NCI-H526 treated with DMSO at 0.1 percent for 48 hours (cell line): ENCODE measurements at regions not wholly inside any gene's neighbourhood (a gene's known extent, or its start where the extent isn't known, plus 50 kb on each side); places are given as distances from the start of the nearest gene placed in this dataset.
"Not testable (repeated sequence)": the region's sequence is repeated elsewhere in the genome, so short reads cannot be mapped to it uniquely, and the experiment has no call there.

ENCODE experiments used
- DNase-seq: peaks from one replicate; lab custom pipeline; 2025; lab: John Stamatoyannopoulos, UW

- no peak for DNase-seq
These were observed 68.0 kb downstream of the LUZP4 start for GRCh38 chrX:115357326-115358120.

DNA sequence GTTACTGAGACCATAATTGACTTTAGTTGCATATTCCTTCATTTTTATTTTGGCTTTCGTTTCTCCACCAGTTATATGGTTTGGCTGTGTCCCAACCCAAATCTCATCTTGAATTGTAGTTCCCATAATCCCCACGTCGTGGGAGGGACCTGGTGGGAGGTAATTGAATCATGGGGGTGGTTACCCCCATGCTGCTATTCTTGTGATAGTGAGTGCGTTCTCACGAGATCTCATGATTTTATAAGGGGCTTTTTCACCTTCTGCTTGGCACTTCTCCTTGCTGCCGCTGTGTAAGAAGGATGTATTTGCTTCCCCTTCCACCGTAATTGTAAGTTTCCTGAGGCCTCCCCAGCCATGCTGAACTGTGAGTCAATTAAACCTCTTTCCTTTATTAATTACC lies 70.0 kb downstream of the LUZP4 start:
- not testable (repeated sequence) for DNase-seq

DNA sequence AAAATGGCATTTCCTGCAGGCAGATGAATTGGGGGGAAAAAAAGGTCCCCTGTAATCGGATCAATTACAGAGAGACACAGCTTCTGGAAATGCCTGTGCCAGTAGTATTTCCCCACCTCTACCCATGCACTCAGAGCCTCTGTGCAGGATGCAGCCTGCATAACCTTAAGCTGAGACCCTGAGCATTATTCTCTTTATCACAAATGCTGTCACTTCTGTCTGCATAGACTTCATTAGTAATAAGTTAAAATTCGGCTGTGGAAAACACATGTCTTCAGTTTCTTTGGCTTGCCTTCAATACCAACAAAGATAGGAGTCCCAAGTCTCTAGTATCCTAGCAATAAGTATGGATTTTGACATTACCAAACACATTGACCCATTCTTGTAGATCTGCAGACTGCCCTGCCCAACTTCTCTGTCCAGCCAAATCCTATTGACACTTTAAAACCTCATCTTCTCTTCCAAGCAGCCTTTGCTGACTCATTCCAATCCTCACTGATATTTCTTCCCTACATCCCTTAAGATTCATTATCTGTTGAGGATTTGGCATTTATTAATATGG lies 70.8 kb downstream of the LUZP4 start:
- DNase-seq, result no peak

DNA sequence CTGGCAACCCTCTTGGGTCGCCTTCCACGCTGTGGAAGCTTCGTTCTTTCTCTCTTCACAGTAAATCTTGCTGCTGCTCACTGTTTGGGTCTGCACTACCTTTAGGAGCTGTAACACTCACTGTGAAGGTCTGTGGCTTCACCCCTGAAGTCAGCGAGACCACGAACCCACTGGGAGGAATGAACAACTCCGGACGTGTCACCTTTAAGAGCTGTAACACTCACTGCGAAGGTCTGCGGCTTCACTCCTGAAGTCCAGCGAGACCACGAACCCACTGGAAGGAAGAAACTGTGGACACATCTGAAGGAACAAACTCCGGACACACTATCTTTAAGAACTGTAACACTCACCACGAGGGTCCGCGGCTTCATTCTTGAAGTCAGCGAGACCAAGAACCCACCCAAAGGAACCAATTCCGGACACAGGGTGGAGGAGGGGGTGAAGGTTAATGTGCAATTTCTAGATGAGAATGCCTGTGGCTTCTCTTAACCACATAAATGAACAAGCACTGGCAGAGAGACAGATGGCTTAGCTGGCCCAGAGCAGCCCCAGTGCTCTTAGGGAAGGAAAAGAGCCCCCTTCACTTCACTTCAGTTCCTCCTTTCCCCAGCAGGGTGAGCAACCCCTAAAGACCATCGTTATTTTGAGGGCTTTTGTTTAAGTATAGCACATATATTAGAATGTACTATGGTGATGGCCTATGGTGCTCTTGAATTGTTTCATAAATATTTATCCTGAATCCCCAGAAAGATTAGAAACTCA lies 73.0 kb downstream of the LUZP4 start:
- DNase-seq, result no peak

GRCh38 chrX:115363372-115363771 lies 73.9 kb downstream of the LUZP4 start:
- DNase-seq, result no peak

DNA sequence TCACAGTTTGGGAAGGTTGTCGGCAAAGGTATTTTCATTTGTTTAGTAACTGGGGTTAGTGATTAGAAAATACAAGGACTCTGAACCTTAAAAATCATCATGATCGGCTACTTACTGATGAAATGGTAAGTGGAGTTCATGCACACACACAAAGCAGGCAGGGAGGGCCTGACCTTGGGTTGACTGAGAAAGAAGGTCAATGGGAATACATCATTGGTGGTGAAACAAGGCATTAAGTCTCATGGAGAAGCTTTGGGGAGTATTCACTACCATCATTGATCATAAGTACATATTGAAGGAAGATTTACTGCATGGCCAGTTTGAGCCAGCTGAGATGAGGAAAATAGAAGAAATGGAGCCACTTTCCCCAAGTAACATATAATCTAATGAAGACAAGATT lies 74.4 kb downstream of the LUZP4 start:
- DNase-seq, result no peak

DNA sequence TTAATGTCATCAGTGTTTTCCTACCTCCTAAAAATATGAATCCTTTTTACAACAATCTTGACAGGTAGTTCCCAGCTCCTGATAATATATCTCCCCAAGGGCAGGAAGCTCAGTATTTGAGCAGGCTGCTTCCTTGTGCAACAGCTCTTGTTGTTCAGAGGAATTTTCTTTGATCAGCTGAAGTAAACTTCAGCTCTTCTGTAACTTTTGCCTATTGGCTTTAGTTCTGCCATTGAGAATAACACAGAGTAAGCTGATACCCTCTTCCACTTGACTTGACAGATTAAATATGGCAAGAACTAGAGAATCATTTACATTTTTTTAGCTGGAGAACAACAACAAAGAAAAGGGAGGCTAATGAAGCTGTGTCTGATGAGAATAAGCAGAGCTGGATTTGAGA lies 75.2 kb downstream of the LUZP4 start:
- DNase-seq, result no peak

DNA sequence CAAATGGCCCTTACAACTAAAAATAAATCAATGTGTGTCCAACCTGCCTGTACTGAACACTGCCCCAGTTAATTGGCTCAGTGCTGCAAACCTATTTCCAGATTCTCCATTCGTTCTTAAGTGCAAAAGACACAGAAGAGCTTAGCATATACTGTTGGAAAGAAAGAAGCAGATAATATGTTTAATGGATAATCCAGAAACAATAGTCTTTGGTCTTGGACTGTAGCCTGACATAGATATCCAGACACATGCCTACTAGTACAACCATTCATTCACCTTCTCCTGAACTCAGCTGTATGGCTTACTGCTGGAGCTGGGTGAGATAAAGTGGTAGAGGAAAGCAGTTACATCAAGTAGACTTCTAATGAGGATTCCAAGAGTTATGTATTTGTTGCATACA lies 77.0 kb downstream of the LUZP4 start:
- no peak for DNase-seq

DNA sequence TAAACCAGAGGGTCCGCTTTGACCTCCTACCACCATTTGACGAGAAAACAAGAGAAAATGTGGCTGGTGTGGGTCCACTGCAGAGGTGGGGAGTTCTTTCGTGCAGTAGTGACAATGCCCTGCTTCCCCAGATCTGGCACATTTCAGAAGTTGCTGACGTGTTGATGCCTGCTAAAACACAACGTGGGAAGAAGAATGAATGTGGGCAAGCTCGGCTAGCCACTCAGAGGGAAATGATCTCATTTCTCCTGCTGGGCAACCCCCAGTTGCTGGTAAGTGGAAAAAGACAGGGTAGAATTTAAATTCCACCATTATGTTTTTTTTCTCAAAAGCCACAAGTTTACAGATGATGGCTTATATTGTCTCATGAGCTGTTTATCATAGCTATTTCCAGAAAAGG lies 77.9 kb downstream of the LUZP4 start:
- DNase-seq, result no peak

DNA sequence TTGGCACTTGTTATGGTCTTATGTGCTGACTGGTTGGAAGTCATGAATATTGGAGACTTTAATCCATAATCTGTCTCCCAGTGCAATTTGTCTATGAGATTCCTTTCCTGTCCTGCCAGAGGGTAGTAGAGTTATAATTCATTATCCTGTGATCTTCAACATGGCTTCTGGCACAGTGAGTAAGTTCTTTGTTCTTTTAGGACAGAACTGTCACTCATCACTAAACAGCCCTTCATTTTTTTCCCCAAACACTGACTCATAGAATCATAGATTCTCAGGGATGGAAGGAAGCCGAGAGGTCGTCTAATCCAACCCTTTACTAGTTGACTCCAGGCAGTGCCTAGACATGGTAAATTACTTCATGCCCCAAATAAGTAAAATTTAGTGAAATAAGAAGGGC lies 78.4 kb downstream of the LUZP4 start:
- no peak for DNase-seq

DNA sequence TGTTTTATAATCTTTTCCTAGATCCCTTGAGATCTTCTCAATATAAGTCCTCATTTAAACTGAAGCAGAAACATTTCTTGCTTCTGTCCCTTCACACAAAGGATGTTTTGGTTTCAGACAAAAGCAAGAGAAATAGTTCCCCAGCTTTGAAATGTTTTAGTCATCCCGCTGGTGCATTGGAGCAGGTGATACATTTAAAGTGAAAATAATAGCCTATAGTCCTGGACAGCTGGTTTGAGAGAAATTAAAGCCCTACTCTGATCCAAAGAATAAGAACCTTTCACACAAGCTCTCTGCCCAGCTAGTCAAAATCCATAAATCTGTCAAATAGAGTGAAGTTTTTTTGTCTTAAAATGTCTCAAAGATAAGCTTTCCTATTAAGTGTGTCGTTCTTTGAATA lies 79.4 kb downstream of the LUZP4 start:
- no peak for DNase-seq

- DNase-seq, result no peak
These were observed 82.6 kb downstream of the LUZP4 start for GRCh38 chrX:115372152-115372551.

DNA sequence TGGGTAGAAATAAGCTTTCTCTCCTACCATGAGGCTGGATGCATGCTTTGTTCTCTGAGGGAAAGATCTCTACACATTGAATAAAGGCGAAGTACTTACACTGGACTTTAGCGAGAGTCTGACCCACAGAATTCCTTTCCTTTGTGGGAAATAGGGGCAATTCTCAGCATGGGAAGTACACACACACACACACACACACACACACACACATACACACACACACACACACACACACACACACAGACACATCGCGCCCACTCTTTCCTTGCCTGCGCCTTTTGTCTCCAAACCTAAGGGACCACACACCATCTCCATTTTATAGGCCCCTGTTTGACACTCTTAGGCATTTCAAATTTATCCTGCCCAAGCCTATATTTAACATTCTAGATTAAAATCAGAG lies 83.8 kb downstream of the LUZP4 start:
- no peak for DNase-seq

DNA sequence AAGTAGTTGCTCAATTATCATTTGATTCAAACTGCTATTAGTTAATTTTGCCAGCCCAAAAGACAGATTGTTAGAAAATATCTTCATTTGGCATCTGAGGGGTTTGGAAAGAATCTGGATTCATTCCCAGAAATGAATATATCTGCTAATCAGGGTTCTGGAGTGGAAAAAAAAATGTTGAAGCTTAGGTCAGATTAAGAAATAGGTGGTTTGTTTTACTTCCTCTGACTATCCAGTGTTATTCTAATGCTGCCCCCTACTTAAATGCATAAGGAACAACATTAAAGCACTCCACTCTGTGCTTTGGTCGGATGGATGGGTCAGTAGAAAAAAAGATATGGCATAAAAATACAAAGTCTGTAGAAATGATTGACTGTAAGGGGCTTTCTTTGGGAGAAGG lies 89.0 kb downstream of the LUZP4 start:
- no peak for DNase-seq

DNA sequence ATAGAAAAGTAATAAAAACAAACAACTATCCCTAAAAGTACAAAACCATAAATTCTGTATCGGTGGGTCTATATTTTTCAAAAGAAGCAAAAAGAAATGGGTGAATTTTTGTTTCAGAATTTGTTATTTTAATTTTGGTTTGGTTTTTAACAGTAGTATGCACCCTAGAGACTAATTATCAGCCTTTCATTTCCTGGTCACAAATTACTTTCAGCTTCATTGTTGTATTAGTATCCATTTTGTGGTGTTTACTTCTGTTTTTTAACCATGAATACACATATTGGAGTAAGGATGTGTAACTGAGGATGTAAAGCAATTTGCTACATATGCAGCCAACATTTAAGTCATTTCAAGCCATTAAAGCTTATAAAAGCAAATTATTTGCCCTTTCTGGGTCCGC lies 97.8 kb downstream of the LUZP4 start:
- no peak for DNase-seq

GRCh38 chrX:115388879-115389278 lies 99.4 kb downstream of the LUZP4 start:
- DNase-seq, result no peak

DNA sequence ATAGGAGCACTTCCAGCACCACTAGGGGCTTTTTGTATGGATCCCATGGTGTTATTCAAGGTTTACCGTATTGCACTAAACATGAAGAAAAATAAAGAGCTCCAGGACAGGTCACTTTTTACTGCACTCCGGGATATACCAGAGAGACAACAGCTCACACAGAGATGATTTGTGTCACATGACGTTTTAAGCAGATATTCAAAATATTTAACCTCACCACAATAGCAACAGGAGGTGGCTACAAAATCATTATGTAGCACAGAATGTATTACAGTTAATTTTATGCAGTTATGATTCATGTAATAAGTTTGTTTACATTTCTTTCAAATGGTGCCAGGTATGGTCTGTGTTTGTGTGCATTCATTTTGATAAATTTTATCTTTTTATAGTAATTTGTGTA lies 100.6 kb downstream of the LUZP4 start:
- no peak for DNase-seq

- no peak for DNase-seq
These were observed 102.5 kb downstream of the LUZP4 start for GRCh38 chrX:115392031-115392430.

DNA sequence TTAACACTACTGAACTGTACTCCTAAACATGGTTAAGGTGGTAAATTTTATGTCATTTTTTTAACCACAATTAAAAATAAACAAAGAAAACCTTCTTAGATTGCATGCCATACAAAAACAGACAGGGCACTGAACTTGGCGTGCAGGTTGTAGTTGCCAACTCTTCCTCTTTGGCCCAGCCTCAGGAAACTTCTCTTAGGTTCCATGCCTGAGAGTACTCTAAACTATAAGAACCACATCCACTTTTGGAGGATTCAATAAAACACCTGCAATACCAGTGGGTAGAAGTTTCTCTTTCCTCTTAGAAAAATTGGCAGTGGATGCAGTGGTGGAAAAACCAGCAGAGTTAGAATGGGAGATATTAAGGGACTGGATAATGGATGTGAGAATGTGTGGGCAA lies 103.4 kb downstream of the LUZP4 start:
- DNase-seq, result no peak

GRCh38 chrX:115393271-115393670 lies 103.8 kb downstream of the LUZP4 start:
- DNase-seq, result no peak

GRCh38 chrX:115394806-115395205 lies 105.3 kb downstream of the LUZP4 start:
- not testable (repeated sequence) for DNase-seq

DNA sequence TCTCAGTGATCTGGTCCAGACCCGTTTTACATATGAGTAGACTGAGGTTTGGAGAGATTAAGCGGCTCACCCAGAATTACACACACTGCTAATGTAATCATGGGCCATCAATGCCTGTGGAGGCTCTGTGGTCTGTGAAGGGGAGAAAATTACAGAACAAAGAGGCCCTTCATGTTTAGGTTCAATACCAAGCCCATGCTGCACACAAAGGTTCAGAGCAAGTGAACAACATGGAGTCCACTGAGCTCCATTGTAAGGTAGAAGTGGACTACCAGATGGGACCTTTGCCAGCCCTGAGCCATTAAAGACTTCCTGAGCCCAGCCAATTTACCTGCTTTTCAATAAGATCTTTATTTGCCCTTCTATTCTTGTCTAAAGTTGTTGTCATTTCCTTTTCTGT lies 109.8 kb downstream of the LUZP4 start:
- no peak for DNase-seq

DNA sequence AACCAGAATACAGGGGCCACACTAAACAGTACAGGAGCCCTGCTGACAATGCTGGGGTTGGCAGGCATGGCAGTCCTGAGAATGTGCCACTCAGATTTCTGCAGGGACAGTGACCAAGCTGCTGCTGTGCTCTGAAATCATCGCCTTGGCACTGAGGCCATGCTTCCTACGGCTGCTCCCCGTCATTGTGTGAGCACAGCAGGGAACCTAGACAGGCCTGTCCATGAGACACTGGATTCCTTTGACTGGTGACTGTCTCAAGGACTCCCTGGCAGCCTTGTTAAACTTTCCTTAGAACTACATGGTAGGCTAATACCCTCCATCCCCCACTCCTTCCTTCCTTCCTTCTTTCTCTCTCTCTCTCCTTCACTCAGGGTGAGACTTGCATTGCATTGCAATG lies 111.4 kb downstream of the LUZP4 start:
- no peak for DNase-seq
